ENCODE measurements at regions not wholly inside any gene's neighbourhood (a gene's known extent, or its start where the extent isn't known, plus 50 kb on each side); places are given as distances from the start of the nearest gene placed in this dataset.
A peak's percentile ranks its signal among the peaks of the same experiment; 100 is the strongest.
"Not testable (repeated sequence)": the region's sequence is repeated elsewhere in the genome, so short reads cannot be mapped to it uniquely, and the experiment has no call there.

DNA sequence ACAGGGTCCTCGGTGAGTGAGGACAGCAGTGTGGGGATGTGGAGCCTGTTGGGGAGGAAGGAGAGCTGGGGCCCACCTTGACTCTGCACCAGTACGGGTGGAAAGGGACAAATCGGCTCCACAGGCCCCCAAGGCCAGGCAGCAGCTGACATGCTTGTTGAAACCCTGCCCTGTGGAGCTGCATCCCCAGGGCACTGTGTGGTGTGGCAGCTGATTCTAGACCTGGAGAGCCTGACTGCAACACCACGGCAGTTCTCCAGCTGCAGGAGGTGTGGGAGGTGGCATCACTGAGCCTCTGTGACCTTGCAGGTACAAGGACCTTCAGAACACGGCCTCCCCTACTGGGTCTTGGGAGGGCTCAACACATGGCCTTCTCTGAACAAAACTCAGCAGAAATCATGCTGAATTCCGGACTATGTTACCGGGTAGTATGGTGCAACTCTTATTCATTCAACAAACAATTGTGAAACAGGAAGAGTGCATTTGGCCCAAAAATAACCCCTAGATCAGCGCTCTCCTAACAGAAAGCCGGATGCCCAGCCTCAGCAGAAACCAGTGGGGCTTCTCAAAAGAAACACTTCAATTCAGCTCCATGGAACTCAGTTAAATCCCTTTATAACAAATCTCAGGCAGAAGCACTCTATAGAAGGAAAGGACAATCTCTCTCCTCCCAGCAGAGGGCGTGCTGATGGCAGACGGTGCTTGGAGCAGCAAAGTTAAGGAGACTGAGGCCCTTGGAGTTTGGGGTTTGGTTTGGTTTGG, 104.4 kb upstream of the SALL3 start:
- in situ Hi-C loops (cut with HindIII; ENCODE audit: low pct_unique_long_range_greater_than_20kb, low sequenced_read_pairs), result no loop called here
- TF ChIP-seq JUND (IDR thresholded peaks at IDR 0.05; ENCODE audit: low read depth), result no peak
- peak in 1 of 2 experiments; percentile 65 for DNase-seq (ENCODE audit: low read depth in 1 of 2, low spot score in 1 of 2)

DNA sequence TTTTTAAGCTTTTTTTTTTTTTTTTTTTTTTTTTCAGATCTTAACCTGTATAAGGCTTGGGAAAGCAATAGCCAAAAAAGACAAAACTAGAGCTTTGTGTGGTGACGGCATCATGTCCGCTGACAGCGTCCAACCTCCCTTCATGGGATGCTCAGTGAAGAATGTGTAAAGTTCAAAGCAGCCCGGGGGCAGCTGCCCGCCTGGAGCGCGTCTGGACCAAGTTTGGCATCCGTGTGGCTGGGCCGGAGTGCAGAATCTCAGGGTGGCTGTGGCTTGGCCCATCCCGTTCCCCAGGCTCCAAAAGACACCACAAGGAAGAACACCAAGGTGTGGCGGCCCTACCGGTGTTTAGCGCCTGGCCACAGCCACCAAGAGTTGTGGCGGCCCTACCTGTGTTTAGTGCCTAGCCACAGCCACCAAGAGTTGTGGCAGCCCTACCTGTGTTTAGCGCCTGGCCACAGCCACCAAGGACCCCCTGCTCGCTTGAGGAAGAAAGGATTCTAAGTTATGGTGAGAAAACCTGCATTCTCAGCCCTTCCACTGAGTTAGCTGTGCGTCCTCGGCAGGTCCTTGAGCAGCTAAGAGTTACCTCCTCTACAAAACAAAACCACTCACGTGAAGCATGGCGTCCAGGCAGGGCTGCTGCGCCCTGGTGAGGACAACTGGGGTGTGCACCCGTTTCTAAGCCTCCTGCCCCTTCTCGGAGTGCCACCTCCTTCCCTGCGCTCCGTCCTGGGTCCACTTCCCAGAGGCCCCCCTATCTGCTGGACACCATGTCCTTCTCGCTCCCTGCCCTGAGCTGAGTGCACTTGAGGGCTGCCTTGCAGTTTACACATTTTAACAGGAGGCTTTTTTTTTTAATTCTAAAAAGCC, 103.6 kb upstream of the SALL3 start:
- DNase-seq (ENCODE audit: low read depth in 1 of 2, low spot score in 1 of 2), result no peak
- in situ Hi-C loops (cut with HindIII; ENCODE audit: low pct_unique_long_range_greater_than_20kb, low sequenced_read_pairs), result no loop called here

DNA sequence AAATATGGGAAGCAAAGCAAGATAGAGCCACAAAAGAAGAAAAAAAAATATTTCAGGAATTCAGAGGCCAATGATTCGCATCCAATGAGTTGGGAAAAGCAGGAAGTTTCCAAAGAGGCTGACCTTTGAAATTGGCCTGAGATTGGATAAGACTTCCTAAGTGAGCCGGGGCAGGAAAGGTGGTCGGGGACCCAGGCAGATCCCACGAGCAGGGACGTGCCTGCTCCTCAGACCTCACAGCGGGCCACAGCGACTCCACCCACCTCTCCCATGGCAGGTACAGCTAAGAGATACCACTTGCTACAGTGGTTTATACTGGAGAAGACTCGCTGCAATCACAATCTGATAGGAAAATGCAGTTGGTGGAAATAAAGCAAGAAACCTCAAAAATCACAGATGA, 102.8 kb upstream of the SALL3 start:
- no peak for TF ChIP-seq JUND (IDR thresholded peaks at IDR 0.05; ENCODE audit: low read depth)
- in situ Hi-C loops (cut with HindIII; ENCODE audit: low pct_unique_long_range_greater_than_20kb, low sequenced_read_pairs), result no loop called here
- DNase-seq (ENCODE audit: low read depth in 1 of 2, low spot score in 1 of 2), result no peak

More for the DNA sequence above, 103.6 kb upstream of the SALL3 start:
- no peak for TF ChIP-seq JUND (IDR thresholded peaks at IDR 0.05; ENCODE audit: low read depth)

DNA sequence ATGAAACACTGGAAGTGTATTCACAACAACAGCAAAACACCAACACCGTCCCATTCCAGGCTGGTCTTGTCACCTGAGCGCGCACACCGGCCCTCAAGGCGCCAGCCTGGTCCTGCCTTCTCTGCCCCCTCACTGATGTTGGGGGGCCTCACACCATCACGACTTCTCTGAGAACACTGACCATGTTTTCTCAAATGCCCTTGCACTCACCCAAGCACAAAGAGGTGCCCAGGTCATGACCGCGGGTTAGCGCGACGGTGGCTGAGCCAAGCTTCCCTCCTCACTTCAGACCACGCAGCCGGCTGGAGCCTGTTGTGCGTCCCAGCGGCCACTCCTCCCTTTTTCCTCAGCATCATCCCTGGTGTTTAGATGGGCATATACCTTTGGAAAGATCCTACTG, 101.3 kb upstream of the SALL3 start:
- no peak for DNase-seq (ENCODE audit: low read depth in 1 of 2, low spot score in 1 of 2)
- in situ Hi-C loops (cut with HindIII; ENCODE audit: low pct_unique_long_range_greater_than_20kb, low sequenced_read_pairs), result no loop called here
- no peak for TF ChIP-seq JUND (IDR thresholded peaks at IDR 0.05; ENCODE audit: low read depth)

DNA sequence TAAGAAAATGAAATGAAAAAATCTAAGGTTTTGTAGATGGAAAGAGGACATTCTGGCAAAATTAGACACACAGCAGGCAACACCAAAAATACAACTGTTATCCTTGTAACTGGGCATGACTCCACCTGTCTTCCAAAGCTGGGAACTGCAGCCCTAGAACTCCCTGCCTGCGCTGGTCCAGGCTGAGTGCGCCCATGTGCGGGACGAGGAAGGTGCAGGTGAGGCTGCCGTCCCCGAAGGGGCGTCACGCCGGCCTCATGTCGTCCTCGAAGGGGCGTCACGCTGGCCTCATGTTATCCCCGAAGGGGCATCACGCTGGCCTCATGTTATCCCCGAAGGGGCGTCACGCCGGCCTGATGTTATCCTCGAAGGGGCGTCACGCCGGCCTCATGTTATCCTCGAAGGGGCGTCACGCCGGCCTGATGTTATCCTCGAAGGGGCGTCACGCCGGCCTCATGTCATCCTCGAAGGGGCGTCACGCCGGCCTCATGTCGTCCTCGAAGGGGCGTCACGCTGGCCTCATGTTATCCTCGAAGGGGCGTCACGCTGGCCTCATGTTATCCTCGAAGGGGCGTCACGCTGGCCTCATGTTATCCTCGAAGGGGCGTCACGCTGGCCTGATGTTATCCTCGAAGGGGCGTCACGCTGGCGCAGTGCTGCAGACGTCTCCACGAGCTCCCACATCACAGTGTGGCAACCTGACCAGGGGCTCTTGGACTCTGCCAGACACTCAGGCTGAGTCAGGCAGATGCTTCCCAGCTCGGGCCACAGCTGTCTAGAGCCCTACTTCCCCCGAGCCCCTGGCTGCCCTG, 100.3 kb upstream of the SALL3 start:
- in situ Hi-C loops (cut with HindIII; ENCODE audit: low pct_unique_long_range_greater_than_20kb, low sequenced_read_pairs), result not testable (repeated sequence)
- peak in 1 of 2 experiments; percentile 48 for DNase-seq (ENCODE audit: low read depth in 1 of 2, low spot score in 1 of 2)

DNA sequence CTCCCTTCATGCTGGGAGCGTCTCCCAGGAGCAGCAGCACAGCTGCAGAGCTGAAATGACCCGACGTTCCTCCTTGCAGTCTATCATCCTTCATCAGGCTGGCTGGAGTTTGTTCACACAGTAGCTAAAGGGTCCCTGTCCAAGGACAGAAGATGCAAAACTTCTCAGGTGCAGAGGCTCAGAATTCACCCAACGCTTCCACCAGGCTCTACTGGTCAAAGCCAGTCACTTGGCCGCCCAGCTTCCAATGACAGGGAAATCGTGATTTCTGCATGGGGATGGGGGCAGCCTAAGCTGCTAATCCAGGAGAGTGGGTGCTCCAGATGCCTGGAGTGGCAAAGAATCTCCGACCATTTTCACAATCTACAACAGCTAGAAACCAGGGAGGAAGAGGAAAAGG, 97.0 kb upstream of the SALL3 start:
- no peak for DNase-seq (ENCODE audit: low read depth in 1 of 2, low spot score in 1 of 2)
- TF ChIP-seq JUND (IDR thresholded peaks at IDR 0.05; ENCODE audit: low read depth), result no peak

DNA sequence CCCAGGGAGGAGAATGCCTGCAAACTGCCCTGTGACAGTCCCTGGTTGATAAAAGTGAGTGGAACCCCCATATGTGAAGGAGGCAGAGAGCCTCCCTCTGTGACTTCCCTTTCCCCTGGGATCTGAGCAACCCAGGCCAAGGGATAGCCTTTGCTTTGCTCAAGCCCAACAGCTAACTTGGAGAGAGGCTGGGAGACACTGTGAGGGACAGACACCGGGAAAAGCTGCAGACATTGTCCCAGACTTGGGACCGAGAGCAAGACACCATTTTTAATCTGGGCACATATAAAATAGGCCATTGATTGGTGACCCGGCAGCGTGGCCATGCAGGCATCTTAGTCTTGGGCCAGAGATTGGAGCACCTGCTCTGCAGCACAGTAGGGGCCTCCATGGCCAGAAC, 96.1 kb upstream of the SALL3 start:
- in situ Hi-C loops (cut with HindIII; ENCODE audit: low pct_unique_long_range_greater_than_20kb, low sequenced_read_pairs), result no loop called here
- no peak for DNase-seq (ENCODE audit: low read depth in 1 of 2, low spot score in 1 of 2)
- TF ChIP-seq JUND (IDR thresholded peaks at IDR 0.05; ENCODE audit: low read depth), result no peak

More for the DNA sequence above, 97.0 kb upstream of the SALL3 start:
- in situ Hi-C loops (cut with HindIII; ENCODE audit: low pct_unique_long_range_greater_than_20kb, low sequenced_read_pairs), result no loop called here

DNA sequence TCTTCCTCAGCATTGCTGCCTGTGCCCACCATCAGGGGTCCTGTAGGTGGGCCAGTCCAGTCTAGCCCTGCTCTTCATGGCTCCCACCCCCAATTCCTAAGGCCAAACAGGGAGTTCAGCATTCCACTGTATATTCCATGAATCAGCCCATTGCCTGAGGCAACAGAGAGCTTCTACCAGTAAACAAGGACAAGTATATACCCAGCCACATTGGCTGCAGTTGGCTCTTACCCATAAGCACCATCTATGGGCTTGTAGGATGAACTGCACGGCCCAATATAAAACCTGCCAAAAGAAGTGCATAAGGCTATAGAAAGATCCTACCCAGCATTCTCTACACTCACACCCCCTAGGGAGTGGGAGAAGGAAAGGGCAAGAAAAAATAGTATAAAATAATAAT, 95.1 kb upstream of the SALL3 start:
- in situ Hi-C loops (cut with HindIII; ENCODE audit: low pct_unique_long_range_greater_than_20kb, low sequenced_read_pairs), result no loop called here
- no peak for TF ChIP-seq JUND (IDR thresholded peaks at IDR 0.05; ENCODE audit: low read depth)
- DNase-seq (ENCODE audit: low read depth in 1 of 2, low spot score in 1 of 2), result peak in 1 of 2 experiments; percentile 53

DNA sequence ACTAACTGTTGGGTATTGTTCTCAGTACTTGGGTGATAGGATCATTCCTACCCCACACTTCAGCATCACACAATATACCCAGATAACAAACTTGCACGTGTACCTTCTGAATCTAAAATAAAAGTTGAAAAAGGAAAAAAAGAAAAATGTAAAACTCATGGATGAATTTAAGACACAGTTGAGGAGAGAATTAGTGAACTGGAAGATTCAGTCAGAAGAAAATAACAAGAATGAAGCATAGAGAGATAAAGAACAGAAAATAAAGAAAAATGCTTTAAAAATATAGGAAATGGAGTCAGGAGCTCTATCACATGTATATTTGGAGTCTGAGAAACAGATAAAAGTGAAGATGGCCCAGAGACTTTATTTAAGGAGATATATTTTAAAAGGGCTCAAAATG, 90.4 kb upstream of the SALL3 start:
- TF ChIP-seq JUND (IDR thresholded peaks at IDR 0.05; ENCODE audit: low read depth), result no peak
- in situ Hi-C loops (cut with HindIII; ENCODE audit: low pct_unique_long_range_greater_than_20kb, low sequenced_read_pairs), result no loop called here
- no peak for DNase-seq (ENCODE audit: low read depth in 1 of 2, low spot score in 1 of 2)

DNA sequence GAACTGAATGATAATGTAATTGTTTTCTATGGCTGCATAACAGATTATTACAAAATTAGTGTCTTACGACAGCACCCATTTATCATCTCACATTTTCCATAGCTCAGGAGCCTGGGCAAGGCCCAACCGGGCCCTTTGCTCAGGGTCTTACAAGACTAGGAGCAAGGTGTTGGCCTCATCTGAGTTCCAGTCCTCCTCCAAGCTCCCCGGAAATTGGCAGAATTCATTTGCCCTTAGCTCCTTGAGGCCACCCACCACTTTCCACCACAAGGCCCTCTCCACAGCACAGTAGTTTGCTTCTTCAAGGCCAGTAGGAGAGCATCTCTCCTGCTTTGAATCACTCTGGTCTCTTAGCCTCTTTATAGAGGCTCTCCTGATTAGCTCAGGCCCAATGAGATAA, 89.2 kb upstream of the SALL3 start:
- no peak for DNase-seq (ENCODE audit: low read depth in 1 of 2, low spot score in 1 of 2)
- in situ Hi-C loops (cut with HindIII; ENCODE audit: low pct_unique_long_range_greater_than_20kb, low sequenced_read_pairs), result no loop called here
- TF ChIP-seq JUND (IDR thresholded peaks at IDR 0.05; ENCODE audit: low read depth), result no peak

DNA sequence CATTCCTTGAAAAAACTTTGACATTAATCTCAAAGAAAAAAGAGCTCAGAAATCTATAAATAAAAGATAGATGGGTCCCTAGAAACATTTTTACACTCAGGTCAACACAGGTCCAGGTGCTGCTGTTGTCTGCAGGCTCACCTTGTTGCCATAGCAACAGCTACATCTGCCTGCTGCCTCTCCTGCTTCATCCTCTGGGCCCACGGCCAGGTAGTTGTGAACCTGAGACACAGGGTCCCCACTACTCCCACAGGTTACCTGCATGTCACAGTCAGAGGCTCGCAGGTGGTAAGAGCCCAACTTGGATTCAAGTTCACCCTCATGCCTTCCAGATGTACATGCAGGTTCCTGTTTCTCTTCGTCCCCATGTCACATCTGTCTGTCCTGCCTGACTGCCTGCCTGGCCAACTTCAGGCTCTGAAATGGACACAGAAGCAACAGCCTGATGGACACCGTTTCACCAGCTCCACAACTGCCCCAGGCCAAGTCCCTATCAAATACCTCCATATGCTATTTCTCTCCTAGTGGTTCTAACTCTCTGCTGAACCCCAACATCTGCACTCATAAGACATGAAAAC, 88.3 kb upstream of the SALL3 start:
- no peak for TF ChIP-seq JUND (IDR thresholded peaks at IDR 0.05; ENCODE audit: low read depth)
- in situ Hi-C loops (cut with HindIII; ENCODE audit: low pct_unique_long_range_greater_than_20kb, low sequenced_read_pairs), result no loop called here
- no peak for DNase-seq (ENCODE audit: low read depth in 1 of 2, low spot score in 1 of 2)

DNA sequence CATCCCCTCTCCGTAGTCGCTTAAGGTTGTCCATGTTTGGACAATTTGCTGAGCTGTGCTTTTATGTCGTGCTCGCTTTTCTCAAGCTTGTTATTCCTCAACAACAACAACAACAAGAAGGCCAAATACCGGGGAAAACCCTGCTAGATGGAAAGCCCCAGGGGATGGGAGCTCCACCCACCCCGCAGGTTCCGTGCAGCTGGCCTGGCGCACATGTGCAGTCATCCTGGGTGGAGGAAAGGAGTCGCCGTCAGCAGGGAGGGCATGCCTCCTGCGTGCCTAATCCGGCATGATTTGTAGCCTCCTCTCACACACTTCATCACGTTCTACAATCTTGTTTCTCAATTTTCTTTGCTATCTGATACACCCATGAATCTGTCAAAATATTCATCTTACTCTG, 87.4 kb upstream of the SALL3 start:
- no peak for TF ChIP-seq JUND (IDR thresholded peaks at IDR 0.05; ENCODE audit: low read depth)
- no peak for DNase-seq (ENCODE audit: low read depth in 1 of 2, low spot score in 1 of 2)
- in situ Hi-C loops (cut with HindIII; ENCODE audit: low pct_unique_long_range_greater_than_20kb, low sequenced_read_pairs), result no loop called here

Data from T47D (cell line).